ENCODE measurements at regions not wholly inside any gene's neighbourhood (a gene's known extent, or its start where the extent isn't known, plus 50 kb on each side); places are given as distances from the start of the nearest gene placed in this dataset.

DNA sequence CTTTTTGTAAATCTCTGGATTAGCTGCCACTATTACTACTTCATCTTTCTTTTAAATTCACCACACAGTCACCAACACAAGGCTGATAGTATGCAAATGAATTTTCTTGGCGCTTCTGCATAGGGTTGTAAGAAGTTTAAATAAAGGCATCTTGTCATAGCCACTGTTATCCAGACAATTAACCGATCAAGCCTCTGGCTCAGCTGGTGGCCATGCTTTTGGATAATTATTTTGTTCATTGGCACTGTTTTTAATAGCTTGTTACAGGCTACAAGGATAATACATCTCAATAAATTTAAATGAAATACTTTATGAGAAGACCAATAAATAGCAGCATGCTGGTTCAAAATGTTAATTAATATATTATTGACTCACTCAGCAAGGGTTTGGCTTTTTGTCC, 1261.0 kb downstream of the FAM181B start:
- no peak for ATAC-seq
- no peak for DNase-seq (ENCODE audit: low spot score)

DNA sequence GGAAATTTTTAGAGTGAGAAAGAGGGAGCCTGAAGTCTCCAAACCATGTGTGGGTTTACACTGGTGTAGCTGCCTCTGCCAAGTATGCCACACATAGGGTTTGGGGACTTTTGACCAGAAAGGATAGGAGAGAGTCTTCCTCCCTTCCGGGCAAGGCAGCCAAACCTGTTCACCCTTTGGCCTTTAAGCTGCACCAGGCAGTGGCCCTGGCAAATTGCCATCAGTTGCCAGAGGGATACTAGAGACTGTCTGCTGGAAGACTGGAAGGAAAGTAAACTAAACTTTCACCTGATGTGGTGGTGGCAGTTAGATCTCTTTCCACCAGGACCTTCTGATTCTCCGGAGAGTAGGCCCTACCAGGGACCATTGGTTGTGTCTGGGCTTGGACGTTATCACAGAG, 1263.2 kb downstream of the FAM181B start:
- DNase-seq (ENCODE audit: low spot score) = peak; percentile 70
- peak; percentile 92 for ATAC-seq

DNA sequence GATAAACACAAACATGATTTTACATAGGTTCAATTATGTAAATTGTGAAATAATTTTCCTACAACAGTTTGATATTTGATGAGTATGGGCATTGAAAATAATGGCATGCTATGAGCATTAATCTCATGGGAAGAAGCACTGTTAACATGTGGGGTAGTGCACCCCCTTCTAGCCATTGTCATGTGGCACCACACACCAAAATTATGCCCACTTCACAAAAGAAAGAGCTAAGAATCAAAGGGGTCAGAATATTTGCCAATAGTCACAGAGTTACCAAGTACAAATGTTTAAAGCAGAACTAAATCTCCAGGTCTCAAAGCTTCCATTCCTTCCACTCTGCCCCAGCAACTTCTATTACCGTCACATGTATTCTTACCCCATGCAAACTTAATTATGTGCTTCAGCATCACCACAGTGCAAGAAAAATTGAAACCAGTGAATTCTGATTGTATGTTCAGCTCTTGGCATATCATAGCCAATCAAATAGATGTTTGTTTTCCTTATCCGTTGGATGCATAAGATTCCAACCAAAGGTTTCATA, 1273.8 kb downstream of the FAM181B start:
- ATAC-seq (no peak), DNase-seq (ENCODE audit: low spot score) (no peak)

DNA sequence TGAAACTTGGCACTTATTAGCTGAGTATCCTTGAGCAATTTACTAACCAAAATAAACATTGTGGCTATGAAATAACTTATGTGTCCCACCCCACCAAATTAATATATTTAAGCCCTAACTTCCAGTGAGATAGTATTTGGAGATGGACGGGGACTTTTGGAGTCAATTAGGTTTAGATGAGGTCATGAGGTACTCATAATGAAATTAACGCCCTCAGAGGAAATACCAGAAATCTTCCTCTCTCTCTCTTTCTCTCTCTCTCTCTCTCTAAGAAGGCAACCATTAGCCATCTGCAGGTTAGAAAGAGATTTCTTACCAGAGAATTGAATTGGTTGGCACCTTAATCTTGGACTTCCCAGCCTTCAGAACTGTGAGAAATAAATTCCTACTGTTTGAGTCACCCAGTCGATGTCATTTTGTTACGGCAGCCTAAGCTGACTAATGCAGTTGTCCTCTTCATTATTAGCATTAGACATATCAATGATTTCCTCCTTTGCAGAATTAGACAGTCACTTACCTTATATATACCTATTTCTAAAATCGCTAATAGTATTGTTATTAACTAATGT, 1284.0 kb downstream of the FAM181B start:
- no peak for ATAC-seq

DNA sequence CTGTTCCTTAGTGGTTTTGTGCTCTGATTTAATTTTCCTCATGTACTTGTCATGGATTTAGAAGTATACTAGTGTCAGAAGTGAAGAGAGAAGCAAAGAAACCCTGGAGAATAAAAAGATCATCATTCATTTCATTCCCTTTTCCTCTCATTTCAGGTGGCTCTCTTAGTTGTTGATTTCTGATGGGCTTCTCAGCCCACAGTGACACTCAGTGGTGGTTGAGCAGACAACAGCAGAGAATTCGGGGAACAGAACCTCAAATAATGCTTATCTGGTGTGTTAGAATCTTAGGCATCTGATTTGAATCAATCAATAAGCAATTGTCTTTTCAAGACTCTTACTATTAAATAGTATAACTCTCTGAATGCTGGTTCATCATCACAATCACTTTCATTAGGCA, 1289.4 kb downstream of the FAM181B start:
- ATAC-seq (no peak), DNase-seq (ENCODE audit: low spot score) (no peak)

More for the DNA sequence above, 1284.0 kb downstream of the FAM181B start:
- no peak for DNase-seq (ENCODE audit: low spot score)

DNA sequence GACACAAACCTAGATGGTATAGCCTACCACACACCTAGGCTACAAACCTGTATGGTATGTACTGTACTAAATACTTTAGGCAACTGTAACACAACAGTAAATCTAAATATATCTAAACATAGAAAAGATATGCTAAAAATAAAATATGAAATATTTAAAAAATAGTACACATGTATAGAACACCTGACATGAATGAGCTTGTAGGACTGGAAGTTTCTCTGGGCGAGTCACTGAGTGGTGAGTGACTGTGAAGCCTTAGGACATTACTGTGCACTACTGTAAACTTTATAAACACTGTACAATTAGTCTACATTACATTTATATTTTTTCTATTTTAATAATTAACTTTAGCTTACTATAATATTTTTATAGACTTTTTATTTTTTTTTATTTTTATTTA, 1301.3 kb downstream of the FAM181B start:
- ATAC-seq (no peak), DNase-seq (ENCODE audit: low spot score) (no peak)

DNA sequence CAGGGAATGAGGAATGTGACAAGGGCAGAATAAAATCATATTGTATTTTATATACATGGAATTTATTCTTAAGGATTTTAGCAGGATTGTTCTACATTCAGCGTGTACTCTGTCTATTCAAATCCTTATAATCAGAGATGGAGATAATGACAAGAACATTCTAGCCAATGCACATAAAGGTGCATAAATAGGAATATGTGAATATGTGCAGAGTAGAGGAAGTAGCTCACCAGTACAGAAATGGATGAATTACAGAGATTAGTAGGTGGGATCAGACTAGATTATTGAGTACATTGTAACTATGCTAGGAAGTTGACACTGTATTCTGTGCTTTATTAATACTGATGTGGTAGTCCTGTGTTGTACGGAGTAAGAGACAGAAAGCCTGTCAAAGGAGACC, 1308.8 kb downstream of the FAM181B start:
- DNase-seq (ENCODE audit: low spot score) (no peak), ATAC-seq (no peak)

DNA sequence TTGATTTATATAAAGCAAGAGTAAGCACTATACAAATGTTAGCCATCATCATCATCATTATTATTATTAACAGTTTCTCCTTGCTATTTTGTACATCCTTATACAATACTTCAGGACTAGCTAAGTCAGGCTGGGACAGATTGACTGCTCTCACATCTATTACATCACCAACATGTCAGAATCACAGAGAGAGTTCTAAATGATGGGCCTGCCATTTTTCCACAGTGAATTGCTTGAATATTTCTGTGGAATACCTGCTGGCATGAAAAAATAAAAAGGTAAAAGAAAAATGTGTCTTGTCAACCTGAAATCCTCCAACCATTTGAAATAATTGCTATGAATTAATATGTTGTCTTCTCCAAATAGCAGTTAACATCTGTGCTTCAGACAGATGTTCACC, 1311.3 kb downstream of the FAM181B start:
- DNase-seq (ENCODE audit: low spot score) = no peak
- ATAC-seq = no peak

DNA sequence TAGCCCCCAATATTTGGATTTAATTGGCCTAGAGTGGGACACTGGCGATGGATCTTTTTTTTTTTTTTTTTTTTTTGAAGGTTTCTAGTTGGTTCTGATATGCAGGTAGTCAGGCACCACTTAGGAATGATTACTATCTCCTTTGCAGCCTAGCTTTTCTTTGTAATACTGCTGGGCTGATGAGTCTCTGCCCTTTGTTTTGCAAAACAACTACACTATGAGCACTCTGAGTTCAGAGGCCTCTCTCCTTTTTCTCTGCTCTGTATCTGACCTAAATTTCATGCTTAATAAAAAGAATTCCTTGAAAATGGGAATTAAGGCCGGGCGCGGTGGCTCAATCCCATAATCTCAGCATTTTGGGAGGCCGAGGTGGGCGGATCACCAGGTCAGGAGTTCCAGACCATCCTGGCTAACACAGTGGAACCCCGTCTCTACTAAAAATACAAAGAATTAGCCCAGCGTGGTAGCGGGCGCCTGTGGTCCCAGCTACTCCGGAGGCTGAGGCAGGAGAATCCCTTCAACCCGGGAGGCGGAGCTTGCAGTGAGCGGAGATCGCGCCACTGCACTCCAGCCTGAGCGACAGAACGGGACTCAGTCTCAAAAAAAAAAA, 1312.3 kb downstream of the FAM181B start:
- ATAC-seq (no peak), DNase-seq (ENCODE audit: low spot score) (no peak)

DNA sequence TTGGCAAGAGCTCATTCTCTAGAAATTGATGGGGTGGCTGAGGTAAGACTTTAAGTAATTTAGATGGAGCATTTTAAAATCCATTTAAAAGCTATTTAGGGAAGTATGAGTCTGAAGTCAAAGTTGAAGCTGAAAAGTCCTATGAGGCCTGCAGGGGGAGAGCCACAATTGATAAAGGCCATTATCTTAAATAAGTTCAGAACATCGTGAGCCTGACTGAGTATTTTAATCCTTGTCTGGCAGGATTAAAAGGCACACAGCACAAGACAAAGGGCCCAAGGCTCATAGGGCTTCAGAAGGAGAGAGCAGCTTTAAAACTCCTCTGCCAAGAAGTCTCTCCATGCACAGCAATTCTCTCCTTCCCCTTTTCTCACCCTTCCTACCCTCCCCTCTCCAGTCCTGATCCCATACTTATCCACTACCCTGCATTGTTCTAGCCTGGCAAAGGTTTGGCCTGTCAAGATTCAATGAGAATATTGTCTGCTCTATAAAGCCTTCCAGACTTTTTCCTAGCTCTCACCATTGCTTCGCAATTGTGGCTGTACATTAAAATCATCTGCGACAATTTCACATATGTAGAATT, 1312.9 kb downstream of the FAM181B start:
- DNase-seq (ENCODE audit: low spot score) (no peak), ATAC-seq (no peak)

DNA sequence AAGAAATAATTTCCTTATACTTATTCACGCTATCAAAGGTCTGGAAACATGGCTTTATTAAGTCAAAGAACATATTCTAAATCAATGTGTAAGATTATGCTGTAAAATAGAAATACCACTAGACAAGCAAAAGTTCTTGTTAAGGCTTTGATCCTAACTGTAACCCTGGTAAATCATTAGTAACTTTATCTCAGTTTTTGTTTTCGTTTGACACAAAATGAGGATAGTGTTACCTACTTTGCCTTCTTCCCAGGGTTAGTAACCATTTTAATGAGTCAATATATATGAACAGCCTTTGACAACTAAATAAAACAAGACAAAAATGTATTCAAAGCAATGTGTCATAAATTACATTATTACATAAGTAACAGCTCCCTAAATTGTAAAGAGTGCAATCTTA, 1336.3 kb downstream of the FAM181B start:
- no peak for DNase-seq (ENCODE audit: low spot score)
- no peak for ATAC-seq

DNA sequence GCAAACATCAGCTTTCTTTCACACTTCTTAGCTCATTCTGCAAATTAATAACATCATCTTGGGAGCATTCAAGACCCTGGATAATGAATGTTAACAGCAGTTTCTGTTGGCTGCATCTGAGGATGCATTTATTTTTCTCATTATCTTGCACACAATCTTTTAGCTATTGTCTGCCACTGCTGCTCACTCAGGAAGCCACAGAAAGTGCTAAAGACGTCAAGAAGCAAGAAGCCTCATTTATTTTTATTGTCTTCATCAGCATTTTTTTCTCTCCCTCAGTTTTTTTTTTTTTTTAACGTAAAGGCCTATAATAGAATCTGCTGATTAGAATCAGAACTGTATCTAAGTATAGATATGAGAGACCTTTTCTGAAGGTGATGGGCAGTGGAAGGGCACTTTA, 1339.4 kb downstream of the FAM181B start:
- ATAC-seq (no peak), DNase-seq (ENCODE audit: low spot score) (no peak)

DNA sequence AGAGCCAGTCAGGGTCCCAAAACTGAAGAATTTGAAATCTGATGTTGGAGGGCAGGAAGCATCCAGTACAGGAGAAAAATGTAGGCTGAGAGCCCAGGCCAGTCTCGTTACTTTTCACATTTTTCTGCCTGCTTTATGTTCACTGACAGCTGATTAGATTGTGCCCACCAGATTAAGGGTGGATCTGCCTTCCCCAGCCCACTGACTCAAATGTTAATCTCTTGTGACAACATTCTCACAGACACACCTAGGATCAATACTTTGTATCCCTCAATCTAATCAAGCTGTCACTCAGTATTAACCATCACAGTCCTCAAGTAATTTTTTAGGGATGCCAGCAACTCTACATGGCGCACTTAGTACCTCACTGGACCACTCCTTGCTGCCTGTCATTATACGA, 1345.3 kb downstream of the FAM181B start:
- ATAC-seq (no peak), DNase-seq (ENCODE audit: low spot score) (no peak)

DNA sequence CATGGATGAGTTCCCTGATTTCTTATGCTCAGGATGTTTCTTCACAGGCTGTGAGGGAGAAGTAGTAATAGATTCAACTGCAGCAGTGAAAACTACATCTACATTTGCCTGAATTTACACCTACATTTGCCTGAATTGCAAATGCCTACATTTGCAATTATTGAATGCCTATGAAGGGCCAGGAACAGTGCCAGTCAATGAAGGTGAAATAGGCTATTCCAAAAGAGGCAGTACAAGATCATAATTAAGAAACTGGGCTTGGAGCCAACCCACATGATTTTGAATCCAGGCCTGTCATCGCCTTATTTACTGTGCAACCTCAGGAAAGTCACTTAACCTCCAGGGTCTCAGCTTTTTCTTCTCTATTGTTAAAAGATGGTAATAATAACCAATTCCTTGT, 1353.3 kb downstream of the FAM181B start:
- no peak for ATAC-seq
- no peak for DNase-seq (ENCODE audit: low spot score)

DNA sequence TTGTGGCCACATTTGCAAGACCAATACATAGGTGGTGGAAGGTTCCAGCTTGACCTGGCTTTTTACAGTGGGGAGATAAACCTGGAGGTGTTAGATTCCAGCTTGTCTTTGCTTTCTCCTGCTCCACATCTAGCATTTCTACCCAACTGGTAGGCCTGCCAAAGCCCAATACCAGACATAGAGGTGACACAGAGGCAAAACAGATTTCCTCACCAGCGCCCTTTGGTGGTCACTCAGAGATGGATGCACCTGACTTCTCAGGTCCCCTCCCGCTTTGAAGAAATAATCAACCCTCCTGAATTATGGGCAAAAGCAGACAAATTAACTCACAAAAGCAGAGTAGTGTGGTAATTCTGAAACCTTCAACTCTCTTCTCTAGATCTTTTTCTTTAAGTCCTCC, 1356.2 kb downstream of the FAM181B start:
- ATAC-seq (no peak), DNase-seq (ENCODE audit: low spot score) (no peak)

DNA sequence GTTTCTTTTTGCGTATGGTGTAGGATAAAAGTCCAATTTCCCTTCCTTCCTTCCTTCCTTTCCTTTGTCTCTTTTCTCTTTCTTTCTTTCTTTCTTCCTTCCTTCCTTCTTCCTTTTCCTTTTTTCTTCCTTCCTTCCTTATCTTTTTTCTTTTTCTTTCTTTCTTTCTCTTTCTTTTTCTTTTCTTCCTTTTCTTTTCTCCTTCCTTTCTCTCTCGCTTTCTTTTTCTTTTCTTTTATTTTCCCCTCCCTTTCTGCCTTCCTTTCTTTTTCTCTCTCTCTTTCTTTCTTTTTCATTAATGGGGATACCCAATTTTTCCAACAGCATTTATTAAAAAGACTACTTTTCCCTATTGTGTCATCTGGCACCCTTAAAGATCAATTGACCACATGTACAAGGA, 1359.7 kb downstream of the FAM181B start:
- no peak for ATAC-seq
- no peak for DNase-seq (ENCODE audit: low spot score)

DNA sequence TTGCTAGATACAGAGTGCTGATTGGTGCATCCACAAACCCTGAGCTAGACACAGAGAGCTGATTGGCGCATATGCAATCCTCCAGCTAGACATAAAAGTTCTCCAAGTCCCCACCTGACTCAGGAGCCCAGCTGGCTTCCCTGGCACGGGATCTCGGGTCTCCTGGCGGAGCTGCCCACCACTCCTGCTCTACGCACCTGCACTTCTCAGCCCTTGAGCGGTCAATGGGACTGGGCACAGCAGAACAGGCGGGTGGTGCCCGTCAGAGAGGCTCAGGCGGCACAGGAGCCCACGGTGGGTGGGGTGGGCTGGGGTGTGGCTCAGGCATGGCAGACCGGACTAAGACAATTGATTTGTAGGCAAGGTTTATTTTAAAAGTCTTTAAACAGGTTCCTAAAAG, 1365.5 kb downstream of the FAM181B start:
- ATAC-seq = no peak
- no peak for DNase-seq (ENCODE audit: low spot score)

DNA sequence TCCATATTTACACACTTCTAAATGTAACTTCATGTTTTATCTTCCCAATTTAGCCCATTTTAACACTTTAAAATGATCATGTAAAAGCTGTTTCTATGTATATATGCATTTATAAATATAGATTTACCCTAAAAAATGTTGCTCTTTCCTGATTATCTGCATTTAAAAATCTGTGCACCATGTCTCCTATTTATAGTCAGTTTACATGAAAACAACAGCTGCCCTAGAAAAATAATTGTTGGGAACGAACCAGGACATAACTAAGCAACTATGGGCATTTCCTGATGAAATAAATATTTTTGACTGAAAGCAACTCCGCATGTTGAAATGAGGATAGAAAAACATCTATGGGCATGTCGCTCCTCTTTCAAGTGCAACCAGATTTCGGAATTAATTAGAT, 1368.2 kb downstream of the FAM181B start:
- no peak for ATAC-seq
- no peak for DNase-seq (ENCODE audit: low spot score)

DNA sequence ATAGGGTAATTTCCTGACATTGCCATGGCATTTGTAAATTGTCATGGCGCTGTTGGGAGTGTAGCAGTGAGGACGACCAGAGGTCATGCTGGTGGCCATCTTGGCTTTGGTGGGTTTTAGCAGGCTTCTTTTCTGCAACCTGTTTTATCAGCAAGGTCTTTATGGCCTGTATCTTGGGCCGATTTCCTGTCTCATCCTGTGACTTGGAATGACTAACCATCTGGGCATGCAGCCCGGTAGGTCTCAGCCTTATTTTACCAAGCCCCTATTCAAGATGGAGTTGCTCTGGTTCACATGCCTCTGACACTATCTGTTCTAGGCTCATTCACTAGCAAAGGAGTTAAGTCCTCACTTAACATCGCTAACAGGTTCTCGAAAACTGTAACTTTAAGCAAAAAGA, 1374.2 kb downstream of the FAM181B start:
- DNase-seq (ENCODE audit: low spot score) (no peak), ATAC-seq (no peak)

DNA sequence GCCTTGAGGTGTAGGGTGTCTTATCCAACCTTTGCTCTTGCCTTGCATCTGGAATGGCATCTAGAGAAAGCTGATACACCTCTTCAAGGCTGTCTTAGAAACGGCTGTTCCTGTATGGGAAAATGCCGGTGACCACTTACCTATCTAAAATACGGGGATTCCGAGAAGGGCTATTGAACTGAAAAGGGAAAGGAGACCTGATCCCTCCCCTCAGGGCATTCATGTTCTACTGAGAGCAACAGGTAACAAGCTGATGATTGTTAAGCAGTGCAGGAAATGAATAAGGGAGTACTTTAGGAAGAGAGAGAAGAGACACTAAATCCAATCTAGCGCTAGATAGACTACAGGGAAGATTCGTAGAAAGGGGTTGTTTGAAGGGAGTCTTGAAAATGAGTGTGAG, 1388.1 kb downstream of the FAM181B start:
- ATAC-seq (no peak), DNase-seq (ENCODE audit: low spot score) (no peak)

DNA sequence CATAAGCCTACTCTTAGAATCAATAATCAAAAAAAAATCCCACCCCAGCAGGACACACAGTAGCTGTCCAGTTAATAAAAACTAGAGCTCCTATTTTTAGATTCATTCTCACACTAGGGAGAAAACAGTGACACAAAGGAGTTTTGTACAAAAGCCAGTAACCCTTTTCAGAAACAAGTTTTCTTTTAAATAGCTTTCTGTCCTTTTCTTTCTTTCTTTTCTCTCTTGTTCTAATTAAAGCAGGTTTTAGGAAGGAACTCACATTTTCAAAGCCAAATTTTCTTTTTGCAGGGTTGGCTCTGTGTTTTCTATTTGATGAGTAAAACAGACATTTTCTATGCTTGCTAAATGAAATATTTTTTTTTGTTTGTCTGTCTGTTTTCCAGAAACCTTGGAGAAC, 1390.7 kb downstream of the FAM181B start:
- ATAC-seq = no peak
- DNase-seq (ENCODE audit: low spot score) = no peak

DNA sequence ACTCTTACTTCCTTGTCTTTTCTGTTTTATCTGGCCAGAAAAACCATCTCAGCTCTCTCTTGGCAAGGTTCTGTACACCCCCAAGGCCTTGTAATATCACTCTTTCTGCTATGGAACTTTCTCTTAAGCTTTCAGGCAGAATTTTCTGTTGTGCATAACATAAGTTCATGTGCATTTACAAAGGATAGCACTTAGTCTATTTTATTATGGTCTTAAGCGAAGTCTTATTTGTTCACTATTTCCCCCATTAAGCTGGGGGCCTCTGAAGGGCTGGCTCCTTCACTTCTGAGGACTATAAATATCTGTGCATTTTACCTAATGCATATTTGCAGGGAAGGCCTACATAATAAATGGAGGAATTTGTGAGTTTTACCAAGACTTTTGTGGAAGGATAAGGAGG, 1393.4 kb downstream of the FAM181B start:
- no peak for ATAC-seq
- no peak for DNase-seq (ENCODE audit: low spot score)

DNA sequence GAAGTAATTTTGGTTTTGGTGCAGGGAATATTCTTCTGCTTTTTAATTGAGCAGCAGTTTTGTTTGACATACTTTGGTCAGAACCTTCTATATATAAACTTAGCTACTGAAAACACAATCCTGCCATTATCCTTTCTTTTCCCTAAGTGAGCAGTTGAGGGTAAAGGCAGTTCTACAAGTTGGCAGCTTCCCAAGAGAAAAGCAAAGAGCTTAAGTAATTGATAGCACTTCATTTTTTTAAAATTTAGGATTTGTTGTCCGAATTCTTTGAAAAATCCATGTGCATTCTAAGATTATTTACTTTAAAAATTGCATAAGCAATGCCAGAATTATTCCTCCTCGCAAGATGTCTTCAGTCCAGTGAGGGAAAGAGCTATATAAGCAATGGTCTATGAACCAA, 1394.1 kb downstream of the FAM181B start:
- ATAC-seq (no peak), DNase-seq (ENCODE audit: low spot score) (no peak)

Data from left lobe of liver (tissue), 2 donors.